H9 (cell line): ENCODE measurements at regions not wholly inside any gene's neighbourhood (a gene's known extent, or its start where the extent isn't known, plus 50 kb on each side); places are given as distances from the start of the nearest gene placed in this dataset.

Experiments used
- DNase-seq: peaks from one replicate; pipeline ENCODE4 v3.0.0-alpha.2; 2017
- H2AFZ ChIP-seq: one replicate; pipeline ENCODE4 v1.6.1; 2013; ENCODE audit warnings: mild to moderate bottlenecking, low read length, control low read depth, moderate library complexity
- H2AK5ac ChIP-seq: 2 replicates; pipeline ENCODE4 v1.6.1; 2013; ENCODE audit warnings: low read length, control low read depth, mixed read lengths; ENCODE audit not compliant: insufficient read length
- H2BK120ac ChIP-seq: one replicate; pipeline ENCODE4 v1.6.1; 2013; ENCODE audit warnings: low read depth, mild to moderate bottlenecking, low read length, control low read depth, inconsistent platforms; ENCODE audit not compliant: poor library complexity, severe bottlenecking
- H2BK12ac ChIP-seq: 2 replicates; pipeline ENCODE4 v1.6.1; 2013; ENCODE audit warnings: low read length, control low read depth, mixed read lengths, low read depth; ENCODE audit not compliant: insufficient read length
- H2BK15ac ChIP-seq: 2 replicates; pipeline ENCODE4 v1.6.1; 2013; ENCODE audit warnings: low read depth, low read length, control low read depth
- H2BK20ac ChIP-seq: one replicate; pipeline ENCODE4 v1.6.1; 2013; ENCODE audit warnings: low read depth, mild to moderate bottlenecking, low read length, control low read depth, inconsistent platforms; ENCODE audit not compliant: poor library complexity, severe bottlenecking
- H2BK5ac ChIP-seq: 2 replicates; pipeline ENCODE4 v1.6.1; 2013; ENCODE audit warnings: low read length, control low read depth, mixed read lengths; ENCODE audit not compliant: insufficient read length
- H3K14ac ChIP-seq: 2 replicates; pipeline ENCODE4 v1.6.1; 2013; ENCODE audit warnings: low read length, control low read depth; ENCODE audit not compliant: insufficient read depth
- H3K18ac ChIP-seq: 2 replicates; pipeline ENCODE4 v1.6.1; 2013; ENCODE audit warnings: low read depth, mild to moderate bottlenecking, mixed read lengths, low read length, control low read depth; ENCODE audit not compliant: insufficient read length
- H3K23ac ChIP-seq: 2 replicates; pipeline ENCODE4 v1.6.1; 2013; ENCODE audit warnings: low read length, control low read depth, mixed read lengths, low read depth; ENCODE audit not compliant: insufficient read length
- H3K23me2 ChIP-seq: 2 replicates; pipeline ENCODE4 v1.6.1; 2013; ENCODE audit warnings: low read depth, mild to moderate bottlenecking, mixed read lengths, low read length, control low read depth; ENCODE audit not compliant: insufficient read length, poor library complexity, severe bottlenecking
- H3K27ac ChIP-seq: 2 replicates; pipeline ENCODE4 v1.5.1; 2013; ENCODE audit warnings: low read length, control low read depth, mixed read lengths, low read depth; ENCODE audit not compliant: insufficient read length
- H3K27me3 ChIP-seq: 2 replicates; pipeline ENCODE4 v1.6.1; 2013; ENCODE audit warnings: low read length, control low read depth, inconsistent platforms; ENCODE audit not compliant: insufficient read depth
- H3K4ac ChIP-seq: 2 replicates; pipeline ENCODE4 v1.6.1; 2013; ENCODE audit warnings: low read depth, mild to moderate bottlenecking, control low read depth, inconsistent platforms, low read length, moderate library complexity
- H3K4me1 ChIP-seq: 2 replicates; pipeline ENCODE4 v1.6.1; 2013; ENCODE audit warnings: low read length, control low read depth, inconsistent platforms; ENCODE audit not compliant: insufficient read depth
- H3K4me2 ChIP-seq: 2 replicates; pipeline ENCODE4 v1.6.1; 2013; ENCODE audit warnings: low read length, control low read depth, mixed read lengths; ENCODE audit not compliant: insufficient read length, insufficient read depth
- H3K56ac ChIP-seq: 2 replicates; pipeline ENCODE4 v1.6.1; 2013; ENCODE audit warnings: low read depth, mild to moderate bottlenecking, mixed read lengths, low read length, control low read depth; ENCODE audit not compliant: insufficient read length
- H3K79me1 ChIP-seq: 2 replicates; pipeline ENCODE4 v1.6.1; 2013; ENCODE audit warnings: low read depth, mild to moderate bottlenecking, moderate library complexity, low read length, control low read depth, inconsistent platforms; ENCODE audit not compliant: insufficient read depth, poor library complexity, severe bottlenecking
- H3K79me2 ChIP-seq: 2 replicates; pipeline ENCODE4 v1.6.1; 2013; ENCODE audit warnings: low read length, control low read depth, inconsistent platforms; ENCODE audit not compliant: insufficient read depth
- H3K9ac ChIP-seq: 2 replicates; pipeline ENCODE4 v1.6.1; 2013; ENCODE audit warnings: low read length, control low read depth, mixed read lengths; ENCODE audit not compliant: insufficient read length; ENCODE audit errors: extremely low read depth
- H3K9me3 ChIP-seq: one replicate; pipeline ENCODE4 v1.6.1; 2013; ENCODE audit warnings: low read depth, low read length, inconsistent platforms; ENCODE audit not compliant: control insufficient read depth
- H3T11ph ChIP-seq: one replicate; pipeline ENCODE4 v1.6.1; 2013; ENCODE audit warnings: mild to moderate bottlenecking, low read length, control low read depth, inconsistent platforms
- H4K20me1 ChIP-seq: one replicate; pipeline ENCODE4 v1.6.1; 2013; ENCODE audit not compliant: control insufficient read depth, insufficient read length, insufficient read depth
- H4K5ac ChIP-seq: 2 replicates; pipeline ENCODE4 v1.6.1; 2013; ENCODE audit warnings: low read depth, mild to moderate bottlenecking, mixed read lengths, low read length, control low read depth; ENCODE audit not compliant: insufficient read length
- H4K8ac ChIP-seq: replicated peaks from 2 replicates; pipeline ENCODE4 v1.6.1; 2013; ENCODE audit warnings: low read length, control low read depth, mixed read lengths, low read depth; ENCODE audit not compliant: insufficient read length
- H4K91ac ChIP-seq: 2 replicates; pipeline ENCODE4 v1.6.1; 2013; ENCODE audit warnings: low read depth, mild to moderate bottlenecking, moderate library complexity, mixed read lengths, low read length, control low read depth; ENCODE audit not compliant: insufficient read length
- H3K27ac Mint-ChIP-seq, 3 experiments: 2 replicates in 2 of 3; 3 replicates in 1 of 3; pipeline ENCODE4 v1.8.0; 2020 to 2021; ENCODE audit warnings: mixed read lengths in 3 of 3, mild to moderate bottlenecking in 1 of 3, moderate library complexity in 1 of 3
- H3K27me3 Mint-ChIP-seq: 2 replicates; pipeline ENCODE4 v1.8.0; 2021; ENCODE audit warnings: low read depth, mild to moderate bottlenecking, moderate library complexity, mixed read lengths
- H3K36me3 Mint-ChIP-seq, 3 experiments: 2 replicates in 2 of 3; 3 replicates in 1 of 3; pipeline ENCODE4 v1.8.0; 2020 to 2021; ENCODE audit warnings: low read depth in 3 of 3, mixed read lengths in 3 of 3; ENCODE audit not compliant: insufficient read depth in 1 of 3
- H3K4me1 Mint-ChIP-seq, 2 experiments: 2 replicates each; pipeline ENCODE4 v1.8.0; 2020; ENCODE audit warnings: mixed read lengths in 2 of 2
- H3K4me3 Mint-ChIP-seq, 2 experiments: 2 replicates in 1 of 2; 3 replicates in 1 of 2; pipeline ENCODE4 v1.8.0; 2020 to 2021; ENCODE audit warnings: mild to moderate bottlenecking in 2 of 2, mixed read lengths in 2 of 2, moderate library complexity in 1 of 2
- H3K9me3 Mint-ChIP-seq, 2 experiments: 2 replicates in 1 of 2; 3 replicates in 1 of 2; pipeline ENCODE4 v1.8.0; 2020; ENCODE audit warnings: mild to moderate bottlenecking in 2 of 2, mixed read lengths in 2 of 2, moderate library complexity in 1 of 2
- WGBS: extraction: QIAGEN DNeasy Blood & Tissue Kit; methylation state at CpG from one replicate; pipeline ENCODE4 v1.1.7; 2013; ENCODE audit warnings: missing lambda C conversion rate, low lambda C conversion rate, mixed read lengths; ENCODE audit not compliant: insufficient read length; ENCODE audit errors: extremely low coverage; 5-methylcytosine and 5-hydroxymethylcytosine counted together
- TF ChIP-seq, protein P1 (sequence below): fragments of 200-600 bp; sonication (generic); conservative IDR thresholded peaks from 3 replicates; pipeline ENCODE4 v1.8.0; 2021; ENCODE audit warnings: antibody characterized with exemption, mild to moderate bottlenecking

DNA sequence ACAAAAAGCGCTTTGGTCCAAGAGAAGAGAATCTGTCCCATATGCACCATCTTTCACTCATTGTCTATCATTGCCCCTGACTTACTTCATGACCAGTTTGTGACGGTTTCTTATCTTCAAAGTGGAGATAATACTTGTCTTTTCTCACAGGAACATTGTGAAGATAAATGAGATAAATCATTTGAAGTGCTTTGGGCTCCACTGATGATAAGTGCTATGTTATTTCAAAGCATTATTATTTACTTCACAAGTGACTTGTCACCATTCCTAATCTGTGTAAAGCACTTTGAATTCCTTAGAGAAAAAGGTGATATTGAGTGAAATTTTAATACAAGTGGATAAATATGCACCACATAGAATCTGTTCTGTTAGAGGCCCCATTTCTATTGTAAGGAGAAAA is 731.6 kb upstream of the PTBP2 start:
- no peak overlapping the region for H3K4me2 ChIP-seq
- H4K91ac ChIP-seq, result no peak overlapping the region
- TF ChIP-seq, protein P1, sequence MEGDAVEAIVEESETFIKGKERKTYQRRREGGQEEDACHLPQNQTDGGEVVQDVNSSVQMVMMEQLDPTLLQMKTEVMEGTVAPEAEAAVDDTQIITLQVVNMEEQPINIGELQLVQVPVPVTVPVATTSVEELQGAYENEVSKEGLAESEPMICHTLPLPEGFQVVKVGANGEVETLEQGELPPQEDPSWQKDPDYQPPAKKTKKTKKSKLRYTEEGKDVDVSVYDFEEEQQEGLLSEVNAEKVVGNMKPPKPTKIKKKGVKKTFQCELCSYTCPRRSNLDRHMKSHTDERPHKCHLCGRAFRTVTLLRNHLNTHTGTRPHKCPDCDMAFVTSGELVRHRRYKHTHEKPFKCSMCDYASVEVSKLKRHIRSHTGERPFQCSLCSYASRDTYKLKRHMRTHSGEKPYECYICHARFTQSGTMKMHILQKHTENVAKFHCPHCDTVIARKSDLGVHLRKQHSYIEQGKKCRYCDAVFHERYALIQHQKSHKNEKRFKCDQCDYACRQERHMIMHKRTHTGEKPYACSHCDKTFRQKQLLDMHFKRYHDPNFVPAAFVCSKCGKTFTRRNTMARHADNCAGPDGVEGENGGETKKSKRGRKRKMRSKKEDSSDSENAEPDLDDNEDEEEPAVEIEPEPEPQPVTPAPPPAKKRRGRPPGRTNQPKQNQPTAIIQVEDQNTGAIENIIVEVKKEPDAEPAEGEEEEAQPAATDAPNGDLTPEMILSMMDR, result no peak
- H3K14ac ChIP-seq, result no peak overlapping the region
- H3K4me1 Mint-ChIP-seq, result peaks cover 0 to 3% of the 10 kb centered on the region in 2 experiments; a peak in 3 of 4 replicates
- no peaks in the 10 kb centered on the region for H4K20me1 ChIP-seq
- H2AFZ ChIP-seq, result no peak overlapping the region
- no peak overlapping the region for H2BK15ac ChIP-seq
- no peaks in the 10 kb centered on the region for H3K27me3 Mint-ChIP-seq
- no peaks in the 10 kb centered on the region for H3K23me2 ChIP-seq
- H3K23ac ChIP-seq, result no peak overlapping the region
- H3K9ac ChIP-seq, result no peak overlapping the region
- no peaks in the 10 kb centered on the region for H3K79me1 ChIP-seq
- no peaks in the 10 kb centered on the region; the same call in 1 of the 2 replicates for H3K4me1 ChIP-seq
- H3K9me3 Mint-ChIP-seq, result no peaks in the 10 kb centered on the region
- DNase-seq, result no peak
- no peak overlapping the region for H3T11ph ChIP-seq
- no peaks in the 10 kb centered on the region for H3K79me2 ChIP-seq
- H2BK20ac ChIP-seq, result no peak overlapping the region
- H4K5ac ChIP-seq, result no peak overlapping the region
- no CpG with 5 or more reads among the region's 2 CpGs for WGBS
- H3K27ac Mint-ChIP-seq, result no peak overlapping the region
- no peak overlapping the region for H3K56ac ChIP-seq
- H3K27ac ChIP-seq, result no peak overlapping the region
- no peak overlapping the region for H2BK5ac ChIP-seq
- peaks cover 0 to 1% (median 0%) of the 10 kb centered on the region in 3 experiments; a peak in 1 of 7 replicates for H3K36me3 Mint-ChIP-seq
- H3K9me3 ChIP-seq, result no peaks in the 10 kb centered on the region
- no peaks in the 10 kb centered on the region for H3K27me3 ChIP-seq
- H3K4ac ChIP-seq, result no peak overlapping the region
- H3K18ac ChIP-seq, result no peak overlapping the region
- H2AK5ac ChIP-seq, result no peak overlapping the region
- no peak overlapping the region for H2BK12ac ChIP-seq
- H3K4me3 Mint-ChIP-seq, result no peak overlapping the region
- H4K8ac ChIP-seq, result no peak overlapping the region
- H2BK120ac ChIP-seq, result no peak overlapping the region
